Fibroblast of lung (primary cell): ENCODE measurements at regions not wholly inside any gene's neighbourhood (a gene's known extent, or its start where the extent isn't known, plus 50 kb on each side); places are given as distances from the start of the nearest gene placed in this dataset.

Experiments used
- DNase-seq, 2 donors: peaks; one replicate each; pipeline versions ENCODE4 v3.0.0 to v3.0.0-alpha.2; 2010; ENCODE audit warnings: low read depth in 2 of 2
- H2AFZ ChIP-seq: 2 replicates; pipeline ENCODE4 v1.5.1; 2012; ENCODE audit warnings: low read length, control low read depth, inconsistent platforms
- H3K27ac ChIP-seq: 2 replicates; pipeline ENCODE4 v1.5.1; 2011; ENCODE audit warnings: low read length, control low read depth; ENCODE audit not compliant: insufficient read depth
- H3K27me3 ChIP-seq: 2 replicates; pipeline ENCODE4 v1.5.1; 2011; ENCODE audit warnings: mild to moderate bottlenecking, low read length; ENCODE audit not compliant: control insufficient read depth, insufficient read depth
- H3K36me3 ChIP-seq: 2 replicates; pipeline ENCODE4 v1.5.1; 2011; ENCODE audit warnings: low read length; ENCODE audit not compliant: control insufficient read depth, insufficient read depth
- H3K4me1 ChIP-seq: 2 replicates; pipeline ENCODE4 v1.5.1; 2011; ENCODE audit warnings: low read length; ENCODE audit not compliant: control insufficient read depth, insufficient read depth; ENCODE audit errors: extremely low read depth
- H3K4me2 ChIP-seq: 2 replicates; pipeline ENCODE4 v1.5.1; 2011; ENCODE audit warnings: low read length, control low read depth; ENCODE audit not compliant: insufficient read depth; ENCODE audit errors: extremely low read depth
- H3K4me3 ChIP-seq, 4 experiments: fragments of 200-600 bp in 1 of 4; sonication (generic) in 1 of 4; replicated peaks in 1 of 4; 2 replicates each; pipeline ENCODE4 v1.5.1; 2011 to 2016; ENCODE audit warnings: low read length in 4 of 4, low read depth in 3 of 4, mild to moderate bottlenecking in 3 of 4, control low read depth in 2 of 4, inconsistent platforms in 1 of 4, mixed read lengths in 1 of 4; ENCODE audit not compliant: insufficient read depth in 1 of 4; ENCODE audit errors: control extremely low read depth in 1 of 4
- H3K79me2 ChIP-seq: 2 replicates; pipeline ENCODE4 v1.5.1; 2012; ENCODE audit warnings: mild to moderate bottlenecking, low read length, inconsistent platforms; ENCODE audit not compliant: control insufficient read depth, insufficient read depth
- H3K9ac ChIP-seq: 2 replicates; pipeline ENCODE4 v1.5.1; 2011; ENCODE audit warnings: mild to moderate bottlenecking, low read length, control low read depth; ENCODE audit not compliant: insufficient read depth
- H3K9me3 ChIP-seq: 2 replicates; pipeline ENCODE4 v1.5.1; 2012; ENCODE audit warnings: low read depth, low read length; ENCODE audit not compliant: control insufficient read depth, insufficient read depth
- H4K20me1 ChIP-seq: 2 replicates; pipeline ENCODE4 v1.5.1; 2011; ENCODE audit warnings: low read length; ENCODE audit not compliant: control insufficient read depth, insufficient read depth; ENCODE audit errors: extremely low read depth
- CTCF ChIP-seq, 2 donors: IDR thresholded peaks in 1 of 2; conservative IDR thresholded peaks in 1 of 2; 1 replicate in 1 of 2; 2 replicates in 1 of 2; pipeline ENCODE4 v1.5.1; 2011 to 2012; ENCODE audit warnings: low read length in 2 of 2, control low read depth in 1 of 2, inconsistent platforms in 1 of 2, low read depth in 1 of 2, mild to moderate bottlenecking in 1 of 2
- EZH2 ChIP-seq: IDR thresholded peaks from 2 replicates; pipeline ENCODE4 v1.5.1; 2012; ENCODE audit warnings: low read length, control low read depth, mild to moderate bottlenecking; ENCODE audit errors: missing control alignments

GRCh38 chr5:7078101-7078500 is 317.8 kb upstream of the ADCY2 start:
- Histone ChIP-seq H3K27me3 (no peaks in the 10 kb centered on the region), H3K4me2 (no peak overlapping the region), H3K9me3 (no peaks in the 10 kb centered on the region), H4K20me1 (no peaks in the 10 kb centered on the region), H3K27ac (no peak overlapping the region), H3K79me2 (no peaks in the 10 kb centered on the region), H2AFZ (no peak overlapping the region), H3K4me1 (no peaks in the 10 kb centered on the region), H3K4me3 (no peak overlapping the region), H3K9ac (no peak overlapping the region), H3K36me3 (no peaks in the 10 kb centered on the region)
- TF ChIP-seq CTCF (conservative IDR thresholded peaks at IDR 0.05 in 1 of 2, IDR thresholded peaks at IDR 0.05 in 1 of 2; ENCODE audit: low read depth in 1 of 2, low read length in 2 of 2): no peak
- no peak for TF ChIP-seq EZH2
- DNase-seq: no peak

- Histone ChIP-seq H3K27ac (no peak overlapping the region), H4K20me1 (no peaks in the 10 kb centered on the region), H3K9me3 (no peaks in the 10 kb centered on the region), H3K79me2 (no peaks in the 10 kb centered on the region), H3K36me3 (no peaks in the 10 kb centered on the region), H3K4me1 (no peaks in the 10 kb centered on the region), H3K9ac (no peak overlapping the region), H3K27me3 (no peaks in the 10 kb centered on the region), H2AFZ (no peak overlapping the region), H3K4me3 (no peak overlapping the region), H3K4me2 (no peak overlapping the region)
- TF ChIP-seq EZH2: no peak
- no peak for TF ChIP-seq CTCF (conservative IDR thresholded peaks at IDR 0.05 in 1 of 2, IDR thresholded peaks at IDR 0.05 in 1 of 2; ENCODE audit: low read depth in 1 of 2, low read length in 2 of 2)
- DNase-seq: no peak
Measured at GRCh38 chr5:7078901-7079300, 317.0 kb upstream of the ADCY2 start.

- no peak for DNase-seq
- no peaks in the 10 kb centered on the region for H3K9me3 ChIP-seq
- no peaks in the 10 kb centered on the region for H4K20me1 ChIP-seq
- no peaks in the 10 kb centered on the region for H3K27me3 ChIP-seq
- H3K4me1 ChIP-seq: no peaks in the 10 kb centered on the region
- no peak overlapping the region for H3K4me2 ChIP-seq
- TF ChIP-seq EZH2 (no peak), CTCF (conservative IDR thresholded peaks at IDR 0.05 in 1 of 2, IDR thresholded peaks at IDR 0.05 in 1 of 2; ENCODE audit: low read depth in 1 of 2, low read length in 2 of 2) (no peak)
- H3K79me2 ChIP-seq: no peaks in the 10 kb centered on the region
- no peak overlapping the region for H3K9ac ChIP-seq
- H2AFZ ChIP-seq: no peak overlapping the region
- H3K4me3 ChIP-seq: no peak overlapping the region
- no peaks in the 10 kb centered on the region for H3K36me3 ChIP-seq
- no peak overlapping the region for H3K27ac ChIP-seq
Measured at GRCh38 chr5:7080501-7080900, 315.4 kb upstream of the ADCY2 start.
